ENCODE measurements at regions not wholly inside any gene's neighbourhood (a gene's known extent, or its start where the extent isn't known, plus 50 kb on each side); places are given as distances from the start of the nearest gene placed in this dataset.

DNA sequence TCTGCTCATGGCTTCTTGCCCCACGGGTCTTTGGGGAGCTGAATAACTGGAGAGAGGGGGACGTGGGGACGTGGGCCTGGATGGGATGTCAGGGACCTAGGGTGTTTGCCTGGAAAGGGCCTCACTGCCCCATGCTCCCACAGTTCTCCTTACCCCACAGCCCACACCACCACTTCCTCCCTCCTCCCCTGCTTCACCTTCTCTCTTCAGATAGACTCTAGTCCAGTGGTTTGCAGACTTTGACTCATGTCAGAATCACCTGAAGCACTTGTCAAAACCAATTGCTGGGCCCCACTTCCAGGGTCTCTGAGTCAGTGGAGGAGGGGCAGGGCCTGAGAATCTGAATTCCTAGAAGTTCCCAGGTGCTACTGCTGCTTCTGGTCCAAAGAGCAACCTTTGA is 327.4 kb downstream of the RPS24 start:
- Histone ChIP-seq H3K4me3 (ENCODE audit: low read length) (no peak overlapping the region), H3K27ac (ENCODE audit: low read depth, low read length) (no peak overlapping the region), H3K4me1 (ENCODE audit: control insufficient read depth in 2 of 2, insufficient read depth in 2 of 2, low read length in 2 of 2) (peaks cover 0 to 16% of the 10 kb centered on the region in 2 donors), H3K27me3 (ENCODE audit: control insufficient read depth in 2 of 2, insufficient read depth in 2 of 2, low read length in 2 of 2) (no peaks in the 10 kb centered on the region), H3K36me3 (ENCODE audit: control insufficient read depth in 2 of 3, insufficient read depth in 3 of 3, low read length in 3 of 3) (no peaks in the 10 kb centered on the region), H3K9me3 (ENCODE audit: control insufficient read depth in 2 of 3, low read length in 3 of 3) (no peaks in the 10 kb centered on the region)
- DNase-seq (no peak), ATAC-seq (no peak)
- Mint-ChIP-seq H3K27ac (peak overlapping the region in 4 of 9 donors; percentile 47 to 75 (median 52)), H3K4me3 (peak overlapping the region in 2 of 10 donors; percentile 75 to 77), H3K36me3 (peaks cover 0 to 7% (median 3%) of the 10 kb centered on the region in 5 donors), H3K4me1 (peaks cover 18 to 25% (median 23%) of the 10 kb centered on the region in 7 donors), H3K27me3 (no peaks in the 10 kb centered on the region), H3K9me3 (peaks cover 0 to 4% (median 0%) of the 10 kb centered on the region in 11 donors)
- POLR2A ChIA-PET: no interaction called here
- intact Hi-C loops (cut with micrococcal nuclease): no loop called here
- CTCF ChIA-PET: interaction anchor here (0.6 kb wide), 1 partner anchor 27 kb away, joined by 3 read pairs; no protein-coding TSS in a partner anchor

DNA sequence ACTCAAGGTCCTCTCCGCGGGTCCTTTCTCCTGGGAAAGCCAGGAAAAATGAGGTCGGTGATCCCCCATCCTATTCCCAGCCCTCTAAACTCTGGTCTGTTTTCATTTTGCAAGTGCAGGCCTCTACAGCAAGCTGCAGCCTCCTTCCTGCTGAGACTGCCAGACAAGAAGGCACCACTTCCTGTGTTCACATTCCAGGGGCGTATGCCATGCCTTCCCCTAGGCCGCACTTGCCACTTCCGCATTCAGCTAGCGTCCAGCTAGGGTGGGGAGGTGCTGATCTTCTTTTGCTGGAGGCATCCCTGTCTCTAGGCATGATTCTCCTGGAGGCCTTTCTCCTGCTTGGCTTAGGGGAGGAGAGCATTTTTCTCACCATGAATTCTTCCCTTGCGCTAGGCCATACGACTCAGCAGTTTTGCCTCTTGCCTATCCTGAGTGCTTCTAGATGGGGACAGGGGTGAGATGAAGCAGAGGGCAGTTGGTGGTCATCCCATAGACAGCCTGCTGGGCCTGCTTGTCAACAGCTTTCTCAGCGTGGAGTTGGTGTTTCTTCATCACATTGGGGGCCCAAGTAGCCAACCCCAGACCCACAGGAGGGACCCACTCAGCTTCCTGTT is 328.9 kb downstream of the RPS24 start:
- ChIA-PET CTCF (no interaction called here), POLR2A (no interaction called here)
- intact Hi-C loops (cut with micrococcal nuclease): no loop called here
- Histone ChIP-seq H3K27me3 (ENCODE audit: control insufficient read depth in 2 of 2, insufficient read depth in 2 of 2, low read length in 2 of 2) (no peaks in the 10 kb centered on the region), H3K27ac (ENCODE audit: low read depth, low read length) (no peak overlapping the region), H3K4me1 (ENCODE audit: control insufficient read depth in 2 of 2, insufficient read depth in 2 of 2, low read length in 2 of 2) (peaks cover 0 to 16% of the 10 kb centered on the region in 2 donors), H3K9me3 (ENCODE audit: control insufficient read depth in 2 of 3, low read length in 3 of 3) (no peaks in the 10 kb centered on the region), H3K4me3 (ENCODE audit: low read length) (no peak overlapping the region), H3K36me3 (ENCODE audit: control insufficient read depth in 2 of 3, insufficient read depth in 3 of 3, low read length in 3 of 3) (no peaks in the 10 kb centered on the region)
- H3K4me3 Mint-ChIP-seq: peak overlapping the region; percentile 41 to 77 (median 57)
- H3K27me3 Mint-ChIP-seq: no peaks in the 10 kb centered on the region
- peaks cover 0 to 4% (median 0%) of the 10 kb centered on the region in 11 donors for H3K9me3 Mint-ChIP-seq
- ATAC-seq (peak; percentile 58), DNase-seq (peak in 5 of 9 donors; percentile 8 to 33 (median 17))
- H3K4me1 Mint-ChIP-seq: peaks cover 18 to 25% (median 23%) of the 10 kb centered on the region in 7 donors
- peak overlapping the region in 8 of 9 donors; percentile 46 to 88 (median 79) for H3K27ac Mint-ChIP-seq
- peaks cover 0 to 7% (median 3%) of the 10 kb centered on the region in 5 donors for H3K36me3 Mint-ChIP-seq

DNA sequence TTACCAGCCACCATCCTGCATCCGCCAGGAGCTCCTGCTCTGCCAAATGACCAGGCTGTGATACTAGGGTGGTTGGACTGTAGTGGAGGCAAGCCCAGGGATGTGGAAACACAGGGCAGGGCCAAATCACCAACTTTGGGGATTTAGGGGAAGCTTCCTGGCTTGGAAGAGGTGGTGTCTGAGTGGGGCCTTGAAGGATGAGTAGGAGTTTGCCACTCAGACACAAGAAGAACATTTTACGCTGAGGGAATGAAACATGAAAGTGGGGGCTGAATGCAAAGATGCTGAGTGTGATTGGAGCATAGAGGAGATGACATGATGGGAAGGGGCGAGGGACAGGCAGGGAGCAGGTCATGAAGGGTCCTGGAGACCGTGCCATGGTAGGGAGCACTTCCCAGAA is 329.5 kb downstream of the RPS24 start:
- Histone ChIP-seq H3K36me3 (ENCODE audit: control insufficient read depth in 2 of 3, insufficient read depth in 3 of 3, low read length in 3 of 3) (no peaks in the 10 kb centered on the region), H3K27me3 (ENCODE audit: control insufficient read depth in 2 of 2, insufficient read depth in 2 of 2, low read length in 2 of 2) (no peaks in the 10 kb centered on the region), H3K4me3 (ENCODE audit: low read length) (no peak overlapping the region), H3K27ac (ENCODE audit: low read depth, low read length) (no peak overlapping the region), H3K9me3 (ENCODE audit: control insufficient read depth in 2 of 3, low read length in 3 of 3) (no peaks in the 10 kb centered on the region), H3K4me1 (ENCODE audit: control insufficient read depth in 2 of 2, insufficient read depth in 2 of 2, low read length in 2 of 2) (peaks cover 0 to 16% of the 10 kb centered on the region in 2 donors)
- peaks cover 18 to 25% (median 23%) of the 10 kb centered on the region in 7 donors for H3K4me1 Mint-ChIP-seq
- DNase-seq (no peak), ATAC-seq (no peak)
- intact Hi-C loops (cut with micrococcal nuclease): no loop called here
- ChIA-PET CTCF (no interaction called here), POLR2A (interaction anchor here (0.5 kb wide), 1 partner anchor 61 kb away, joined by 4 read pairs; no protein-coding TSS in a partner anchor)
- peaks cover 0 to 7% (median 3%) of the 10 kb centered on the region in 5 donors for H3K36me3 Mint-ChIP-seq
- peaks cover 0 to 4% (median 0%) of the 10 kb centered on the region in 11 donors for H3K9me3 Mint-ChIP-seq
- no peak overlapping the region for H3K4me3 Mint-ChIP-seq
- peak overlapping the region in 3 of 9 donors; percentile 13 to 65 (median 48) for H3K27ac Mint-ChIP-seq
- no peaks in the 10 kb centered on the region for H3K27me3 Mint-ChIP-seq

DNA sequence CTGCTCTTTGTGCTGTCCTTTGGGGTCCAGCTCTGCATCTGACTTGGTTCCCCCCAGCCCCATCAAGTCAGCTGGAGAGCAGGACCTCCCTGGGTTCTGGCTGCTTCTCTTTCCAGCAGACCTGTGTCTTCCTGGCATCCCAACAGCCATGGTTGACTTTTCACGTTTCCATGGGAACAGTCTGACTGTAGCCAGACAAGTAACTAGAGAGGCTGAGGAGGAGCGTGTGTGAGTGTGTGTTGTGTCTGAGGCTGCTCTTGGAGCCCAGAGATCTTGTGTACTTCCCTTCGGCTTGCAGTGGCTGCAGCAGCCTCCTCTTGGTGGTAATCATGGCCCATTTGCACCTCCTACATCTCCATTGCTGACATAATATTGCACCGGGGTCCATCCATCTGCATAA is 332.0 kb downstream of the RPS24 start:
- Histone ChIP-seq H3K36me3 (ENCODE audit: control insufficient read depth in 2 of 3, insufficient read depth in 3 of 3, low read length in 3 of 3) (no peaks in the 10 kb centered on the region), H3K9me3 (ENCODE audit: control insufficient read depth in 2 of 3, low read length in 3 of 3) (no peaks in the 10 kb centered on the region), H3K4me3 (ENCODE audit: low read length) (no peak overlapping the region), H3K27me3 (ENCODE audit: control insufficient read depth in 2 of 2, insufficient read depth in 2 of 2, low read length in 2 of 2) (no peaks in the 10 kb centered on the region), H3K27ac (ENCODE audit: low read depth, low read length) (no peak overlapping the region), H3K4me1 (ENCODE audit: control insufficient read depth in 2 of 2, insufficient read depth in 2 of 2, low read length in 2 of 2) (peaks cover 0 to 16% of the 10 kb centered on the region in 2 donors)
- no peak for DNase-seq
- no peak overlapping the region for H3K4me3 Mint-ChIP-seq
- peaks cover 0 to 7% (median 3%) of the 10 kb centered on the region in 5 donors for H3K36me3 Mint-ChIP-seq
- peaks cover 0 to 4% (median 0%) of the 10 kb centered on the region in 11 donors for H3K9me3 Mint-ChIP-seq
- POLR2A ChIA-PET: no interaction called here
- no peak overlapping the region for H3K27ac Mint-ChIP-seq
- H3K27me3 Mint-ChIP-seq: no peaks in the 10 kb centered on the region
- CTCF ChIA-PET: no interaction called here
- intact Hi-C loops (cut with micrococcal nuclease): no loop called here
- ATAC-seq: no peak
- H3K4me1 Mint-ChIP-seq: peaks cover 15 to 25% (median 23%) of the 10 kb centered on the region in 7 donors

DNA sequence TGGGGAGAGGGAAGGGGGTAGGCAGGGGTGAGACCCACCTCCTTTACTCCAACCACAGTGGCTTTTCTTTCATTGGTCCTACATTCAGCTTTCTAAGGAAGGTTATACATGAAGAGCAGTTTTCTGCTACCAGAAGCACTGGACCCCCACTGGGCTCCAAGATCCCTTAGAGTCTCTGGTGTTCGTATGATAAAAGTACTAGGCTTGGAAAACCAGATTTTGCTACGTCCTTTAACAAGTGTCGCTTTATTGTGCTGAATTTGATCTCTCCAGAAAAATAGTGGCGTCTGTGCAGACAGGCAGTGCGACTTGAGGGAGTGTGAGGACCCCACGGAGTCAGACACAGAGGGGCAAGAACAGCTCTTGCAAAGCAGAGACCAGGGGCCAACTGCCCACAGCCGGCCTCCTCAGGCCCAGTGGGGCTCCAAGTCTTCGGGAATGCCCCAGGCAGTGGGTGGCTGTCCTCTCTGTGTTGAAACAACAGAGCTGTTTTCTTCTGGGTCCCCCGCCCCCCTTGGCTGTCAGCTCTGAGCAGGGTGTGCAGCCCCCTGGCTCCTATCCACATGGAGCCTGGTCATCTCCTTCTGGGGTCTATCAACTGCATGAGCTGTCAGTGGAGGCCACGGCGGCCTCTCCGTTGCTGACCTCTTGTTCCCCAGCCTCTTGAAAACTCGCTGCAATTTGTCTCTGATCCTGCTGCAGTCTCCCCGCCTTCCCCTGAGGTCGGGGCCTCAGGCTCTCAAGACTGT is 333.2 kb downstream of the RPS24 start:
- Mint-ChIP-seq H3K27ac (no peak overlapping the region), H3K4me3 (no peak overlapping the region), H3K9me3 (peaks cover 0 to 4% (median 0%) of the 10 kb centered on the region in 11 donors), H3K27me3 (no peaks in the 10 kb centered on the region), H3K36me3 (peaks cover 0 to 7% (median 3%) of the 10 kb centered on the region in 5 donors), H3K4me1 (peaks cover 9 to 17% (median 13%) of the 10 kb centered on the region in 7 donors)
- intact Hi-C loops (cut with micrococcal nuclease): no loop called here
- Histone ChIP-seq H3K4me1 (ENCODE audit: control insufficient read depth in 2 of 2, insufficient read depth in 2 of 2, low read length in 2 of 2) (peaks cover 0 to 10% of the 10 kb centered on the region in 2 donors), H3K9me3 (ENCODE audit: control insufficient read depth in 2 of 3, low read length in 3 of 3) (no peaks in the 10 kb centered on the region), H3K27ac (ENCODE audit: low read depth, low read length) (no peak overlapping the region), H3K27me3 (ENCODE audit: control insufficient read depth in 2 of 2, insufficient read depth in 2 of 2, low read length in 2 of 2) (no peaks in the 10 kb centered on the region), H3K4me3 (ENCODE audit: low read length) (no peak overlapping the region), H3K36me3 (ENCODE audit: control insufficient read depth in 2 of 3, insufficient read depth in 3 of 3, low read length in 3 of 3) (no peaks in the 10 kb centered on the region)
- ATAC-seq (no peak), DNase-seq (no peak)
- ChIA-PET CTCF (no interaction called here), POLR2A (no interaction called here)

DNA sequence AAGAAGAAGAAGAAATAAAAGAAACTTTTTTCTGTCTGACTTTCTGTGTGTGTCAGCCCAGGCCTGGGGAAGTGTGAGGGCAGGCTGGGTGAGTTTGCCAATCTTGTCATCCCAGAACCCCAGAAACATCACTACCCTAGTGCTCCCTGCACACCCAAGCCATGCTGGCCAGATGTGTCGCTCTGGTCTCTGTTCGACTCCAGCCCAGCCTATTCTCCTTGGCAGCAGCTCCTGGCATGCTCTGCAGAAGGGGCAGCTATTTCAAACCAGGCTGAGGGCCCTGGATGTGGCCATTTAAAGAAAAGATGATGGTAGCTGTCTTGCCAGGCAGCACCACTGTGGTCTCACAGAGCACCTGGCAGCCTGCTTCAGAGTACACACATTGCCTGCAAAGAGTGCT is 334.1 kb downstream of the RPS24 start:
- H3K4me3 Mint-ChIP-seq: no peak overlapping the region
- Histone ChIP-seq H3K4me1 (ENCODE audit: control insufficient read depth in 2 of 2, insufficient read depth in 2 of 2, low read length in 2 of 2) (peaks cover 0 to 1% of the 10 kb centered on the region in 2 donors), H3K36me3 (ENCODE audit: control insufficient read depth in 2 of 3, insufficient read depth in 3 of 3, low read length in 3 of 3) (no peaks in the 10 kb centered on the region), H3K27me3 (ENCODE audit: control insufficient read depth in 2 of 2, insufficient read depth in 2 of 2, low read length in 2 of 2) (no peaks in the 10 kb centered on the region), H3K4me3 (ENCODE audit: low read length) (no peak overlapping the region), H3K9me3 (ENCODE audit: control insufficient read depth in 2 of 3, low read length in 3 of 3) (no peaks in the 10 kb centered on the region), H3K27ac (ENCODE audit: low read depth, low read length) (no peak overlapping the region)
- H3K27me3 Mint-ChIP-seq: no peaks in the 10 kb centered on the region
- H3K27ac Mint-ChIP-seq: peak overlapping the region in 1 of 9 donors; percentile 47
- DNase-seq: no peak
- peaks cover under 1 to 8% (median 5%) of the 10 kb centered on the region in 7 donors for H3K4me1 Mint-ChIP-seq
- no peaks in the 10 kb centered on the region for H3K9me3 Mint-ChIP-seq
- ChIA-PET POLR2A (no interaction called here), CTCF (interaction anchor here (0.7 kb wide), 1 partner anchor 560 kb away, joined by 3 read pairs; no protein-coding TSS in a partner anchor)
- no peak for ATAC-seq
- H3K36me3 Mint-ChIP-seq: no peaks in the 10 kb centered on the region
- intact Hi-C loops (cut with micrococcal nuclease): no loop called here

All from naive thymus-derived CD4-positive, alpha-beta T cell (primary cell).